BE2C (cell line): ENCODE measurements at regions not wholly inside any gene's neighbourhood (a gene's known extent, or its start where the extent isn't known, plus 50 kb on each side); places are given as distances from the start of the nearest gene placed in this dataset.

Experiments used
- DNase-seq: peaks from one replicate; pipeline ENCODE4 v3.0.0-alpha.2; 2020
- H3K27me3 ChIP-seq: fragments of 250-450 bp; sonication (Bioruptor Pico); 2 replicates; pipeline ENCODE4 v1.5.1; 2020; ENCODE audit warnings: mild to moderate bottlenecking
- H3K36me3 ChIP-seq: fragments of 250-450 bp; sonication (Bioruptor Pico); 2 replicates; pipeline ENCODE4 v1.5.1; 2020; ENCODE audit warnings: mild to moderate bottlenecking
- H3K4me1 ChIP-seq: fragments of 250-450 bp; sonication (Bioruptor Pico); 2 replicates; pipeline ENCODE4 v1.5.1; 2020
- H3K4me3 ChIP-seq: 2 replicates; pipeline ENCODE4 v1.5.1; 2011; ENCODE audit warnings: low read depth, low read length
- H3K9me3 ChIP-seq: fragments of 250-450 bp; sonication (Bioruptor Pico); 2 replicates; pipeline ENCODE4 v1.5.1; 2020
- CTCF ChIP-seq: IDR thresholded peaks from 2 replicates; pipeline ENCODE4 v1.5.1; 2012; ENCODE audit warnings: mild to moderate bottlenecking, low read depth, low read length

- no peak for TF ChIP-seq CTCF
- DNase-seq: no peak
- H3K4me3 ChIP-seq: no peak overlapping the region
- H3K9me3 ChIP-seq: no peaks in the 10 kb centered on the region
- H3K27me3 ChIP-seq: no peaks in the 10 kb centered on the region
- no peaks in the 10 kb centered on the region for H3K4me1 ChIP-seq
- H3K36me3 ChIP-seq: no peaks in the 10 kb centered on the region
Measured at GRCh38 chr3:28982906-28983305, 298.0 kb upstream of the RBMS3 start.

- Histone ChIP-seq H3K4me3 (no peak overlapping the region), H3K4me1 (no peaks in the 10 kb centered on the region), H3K27me3 (no peaks in the 10 kb centered on the region), H3K36me3 (no peaks in the 10 kb centered on the region), H3K9me3 (no peaks in the 10 kb centered on the region)
- DNase-seq: no peak
- TF ChIP-seq CTCF: no peak
Measured at GRCh38 chr3:28986922-28987321, 293.9 kb upstream of the RBMS3 start.

- DNase-seq: no peak
- TF ChIP-seq CTCF: no peak
- no peaks in the 10 kb centered on the region for H3K4me1 ChIP-seq
- H3K36me3 ChIP-seq: no peaks in the 10 kb centered on the region
- no peaks in the 10 kb centered on the region for H3K27me3 ChIP-seq
- H3K4me3 ChIP-seq: no peak overlapping the region
- no peaks in the 10 kb centered on the region for H3K9me3 ChIP-seq
Measured at GRCh38 chr3:28989646-28990089, 291.2 kb upstream of the RBMS3 start.

- no peaks in the 10 kb centered on the region for H3K4me1 ChIP-seq
- H3K27me3 ChIP-seq: no peaks in the 10 kb centered on the region
- TF ChIP-seq CTCF: no peak
- no peaks in the 10 kb centered on the region for H3K36me3 ChIP-seq
- no peaks in the 10 kb centered on the region for H3K9me3 ChIP-seq
- no peak for DNase-seq
- no peak overlapping the region for H3K4me3 ChIP-seq
Measured at GRCh38 chr3:28994161-28994905, 286.5 kb upstream of the RBMS3 start.

- no peak for TF ChIP-seq CTCF
- H3K4me1 ChIP-seq: no peaks in the 10 kb centered on the region
- H3K36me3 ChIP-seq: no peaks in the 10 kb centered on the region
- H3K9me3 ChIP-seq: no peaks in the 10 kb centered on the region
- no peak overlapping the region for H3K4me3 ChIP-seq
- DNase-seq: no peak
- no peaks in the 10 kb centered on the region for H3K27me3 ChIP-seq
Measured at GRCh38 chr3:29004885-29005599, 275.8 kb upstream of the RBMS3 start.

GRCh38 chr3:29005862-29006261 lies 275.0 kb upstream of the RBMS3 start:
- Histone ChIP-seq H3K4me1 (no peaks in the 10 kb centered on the region), H3K4me3 (no peak overlapping the region), H3K36me3 (no peaks in the 10 kb centered on the region), H3K9me3 (no peaks in the 10 kb centered on the region), H3K27me3 (no peaks in the 10 kb centered on the region)
- no peak for DNase-seq
- TF ChIP-seq CTCF: no peak
